Breast epithelium (tissue), 3 donors: ENCODE measurements at regions not wholly inside any gene's neighbourhood (a gene's known extent, or its start where the extent isn't known, plus 50 kb on each side); places are given as distances from the start of the nearest gene placed in this dataset.

Experiments
- CTCF ChIP-seq, 3 donors: fragments of 450-650 bp; IDR thresholded peaks; one replicate each; pipeline ENCODE4 v1.5.1; 2016 to 2017; ENCODE audit warnings: antibody characterized with exemption in 3 of 3, mild to moderate bottlenecking in 3 of 3, moderate library complexity in 3 of 3
- POLR2A ChIP-seq: fragments of 450-650 bp; IDR thresholded peaks from one replicate; pipeline ENCODE4 v1.6.1; 2016; ENCODE audit warnings: antibody characterized with exemption, mild to moderate bottlenecking, moderate library complexity
- POLR2AphosphoS5 ChIP-seq, 3 donors: sonication (generic); formaldehyde crosslinking; IDR thresholded peaks; one replicate each; pipeline ENCODE4 v1.6.1; 2017; ENCODE audit warnings: antibody characterized with exemption in 3 of 3

- no peak for TF ChIP-seq CTCF (IDR thresholded peaks at IDR 0.05)
- TF ChIP-seq POLR2AphosphoS5 (IDR thresholded peaks at IDR 0.05) = no peak
- TF ChIP-seq POLR2A = no peak
Observed at GRCh38 chr1:234544087-234544579, 65.2 kb upstream of the TARBP1 start.
